Mesenchymal stem cell (in vitro differentiated cells and primary cell): ENCODE measurements at regions not wholly inside any gene's neighbourhood (a gene's known extent, or its start where the extent isn't known, plus 50 kb on each side); places are given as distances from the start of the nearest gene placed in this dataset.
A peak's percentile ranks its signal among the peaks of the same experiment; 100 is the strongest.

Source experiments
- DNase-seq: peaks from one replicate; pipeline ENCODE4 v3.0.0-alpha.2; 2013
- H2AFZ ChIP-seq: one replicate; pipeline ENCODE4 v1.6.1; 2013; ENCODE audit warnings: low read depth, mild to moderate bottlenecking, control low read depth, inconsistent platforms, low read length, moderate library complexity
- H2AK5ac ChIP-seq: 2 replicates; pipeline ENCODE4 v1.6.1; 2013; ENCODE audit warnings: low read length, moderate library complexity, mild to moderate bottlenecking, inconsistent platforms; ENCODE audit not compliant: severe bottlenecking
- H2BK120ac ChIP-seq: one replicate; pipeline ENCODE4 v1.6.1; 2013; ENCODE audit warnings: low read depth, mild to moderate bottlenecking, inconsistent platforms, low read length, moderate library complexity
- H2BK12ac ChIP-seq, 2 experiments: one replicate each; pipeline ENCODE4 v1.6.1; 2013; ENCODE audit warnings: inconsistent platforms in 2 of 2, low read length in 2 of 2, mild to moderate bottlenecking in 2 of 2, moderate library complexity in 2 of 2, control low read depth in 1 of 2
- H2BK15ac ChIP-seq: one replicate; pipeline ENCODE4 v1.6.1; 2013; ENCODE audit warnings: mild to moderate bottlenecking, low read depth, inconsistent platforms; ENCODE audit not compliant: poor library complexity, severe bottlenecking
- H2BK5ac ChIP-seq: 2 replicates; pipeline ENCODE4 v1.6.1; 2013; ENCODE audit warnings: low read depth, mild to moderate bottlenecking, low read length, control low read depth, inconsistent platforms; ENCODE audit not compliant: poor library complexity, severe bottlenecking
- H3K14ac ChIP-seq, 2 experiments: one replicate each; pipeline ENCODE4 v1.6.1; 2013; ENCODE audit warnings: inconsistent platforms in 2 of 2, low read length in 2 of 2, control low read depth in 1 of 2, mild to moderate bottlenecking in 1 of 2, moderate library complexity in 1 of 2
- H3K18ac ChIP-seq, 2 experiments: one replicate each; pipeline ENCODE4 v1.6.1; 2013; ENCODE audit warnings: inconsistent platforms in 2 of 2, low read length in 2 of 2, control low read depth in 1 of 2, low read depth in 1 of 2, mild to moderate bottlenecking in 1 of 2
- H3K23ac ChIP-seq, 2 experiments: one replicate each; pipeline ENCODE4 v1.6.1; 2013; ENCODE audit warnings: inconsistent platforms in 2 of 2, low read length in 2 of 2, mild to moderate bottlenecking in 2 of 2, moderate library complexity in 2 of 2, control low read depth in 1 of 2
- H3K27ac ChIP-seq: 2 replicates; pipeline ENCODE4 v1.5.1; 2013; ENCODE audit warnings: mild to moderate bottlenecking, moderate library complexity, low read length, control low read depth, inconsistent platforms; ENCODE audit not compliant: poor library complexity, severe bottlenecking
- H3K27me3 ChIP-seq, 2 experiments: 2 replicates each; pipeline versions ENCODE4 v1.6.1 to v1.7.0; 2013; ENCODE audit warnings: low read length in 2 of 2, mild to moderate bottlenecking in 2 of 2, moderate library complexity in 2 of 2, control low read depth in 1 of 2, inconsistent platforms in 1 of 2; ENCODE audit not compliant: control insufficient read depth in 1 of 2, insufficient read depth in 1 of 2
- H3K36me3 ChIP-seq, 2 experiments: 2 replicates each; pipeline versions ENCODE4 v1.6.1 to v1.7.0; 2013; ENCODE audit warnings: low read length in 2 of 2, control low read depth in 1 of 2, inconsistent platforms in 1 of 2, low read depth in 1 of 2, mild to moderate bottlenecking in 1 of 2; ENCODE audit not compliant: insufficient read depth in 2 of 2, control insufficient read depth in 1 of 2
- H3K4ac ChIP-seq, 2 experiments: one replicate each; pipeline ENCODE4 v1.6.1; 2013; ENCODE audit warnings: inconsistent platforms in 2 of 2, low read length in 2 of 2, mild to moderate bottlenecking in 2 of 2, moderate library complexity in 2 of 2, control low read depth in 1 of 2, low read depth in 1 of 2
- H3K4me1 ChIP-seq: 2 replicates; pipeline ENCODE4 v1.6.1; 2013; ENCODE audit warnings: low read depth, low read length, control low read depth; ENCODE audit not compliant: control insufficient read depth, insufficient read depth
- H3K4me2 ChIP-seq: 2 replicates; pipeline ENCODE4 v1.6.1; 2013; ENCODE audit warnings: low read length, mild to moderate bottlenecking, inconsistent platforms; ENCODE audit not compliant: poor library complexity, severe bottlenecking
- H3K4me3 ChIP-seq, 2 experiments: 2 replicates each; pipeline versions ENCODE4 v1.5.1 to v1.7.0; 2013; ENCODE audit warnings: low read length in 2 of 2, mild to moderate bottlenecking in 2 of 2, control low read depth in 1 of 2, low read depth in 1 of 2; ENCODE audit not compliant: insufficient read depth in 1 of 2
- H3K79me1 ChIP-seq: replicated peaks from 2 replicates; pipeline ENCODE4 v1.6.1; 2013; ENCODE audit warnings: mild to moderate bottlenecking, control low read depth, low read length, inconsistent platforms; ENCODE audit not compliant: poor library complexity, severe bottlenecking
- H3K9ac ChIP-seq: 2 replicates; pipeline ENCODE4 v1.7.0; 2013; ENCODE audit warnings: mild to moderate bottlenecking, low read length, moderate library complexity
- H3K9me3 ChIP-seq: 2 replicates; pipeline ENCODE4 v1.7.0; 2013; ENCODE audit warnings: mild to moderate bottlenecking, low read length; ENCODE audit not compliant: control insufficient read depth
- H4K8ac ChIP-seq: one replicate; pipeline ENCODE4 v1.6.1; 2013; ENCODE audit warnings: inconsistent platforms, mild to moderate bottlenecking, low read length, moderate library complexity
- H4K91ac ChIP-seq: one replicate; pipeline ENCODE4 v1.6.1; 2013; ENCODE audit warnings: mild to moderate bottlenecking, low read length, inconsistent platforms
- WGBS: methylation state at CpG from one replicate; pipeline ENCODE4 v1.1.7; 2013; ENCODE audit warnings: mixed read lengths; 5-methylcytosine and 5-hydroxymethylcytosine counted together

DNA sequence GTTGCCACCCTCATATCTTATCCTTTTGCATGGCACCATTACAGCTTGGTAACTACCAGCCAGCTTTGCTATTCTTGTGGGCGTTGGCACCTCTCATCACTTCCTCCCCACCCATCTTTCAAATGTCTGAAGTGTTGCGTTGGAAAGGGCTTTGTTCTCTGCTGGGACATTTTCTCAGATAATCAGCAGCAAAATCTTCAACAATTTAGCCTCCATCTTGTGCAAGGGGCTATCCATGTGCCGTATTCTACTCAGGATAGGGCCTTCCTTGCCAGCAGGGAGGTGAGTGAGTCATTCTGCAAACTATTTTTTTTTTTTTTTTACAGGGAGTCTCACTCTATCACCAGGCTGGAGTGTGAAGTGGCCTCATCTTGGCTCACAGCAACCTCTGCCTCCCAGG is 62.1 kb upstream of the NUDT12 start:
- Histone ChIP-seq H2AK5ac (no peak overlapping the region), H2BK5ac (no peak overlapping the region), H3K79me1 (no peaks in the 10 kb centered on the region), H3K14ac (no peak overlapping the region), H3K4me3 (peak overlapping the region in 1 of 2 experiments; percentile 12), H4K91ac (no peak overlapping the region), H3K4ac (peak overlapping the region in 1 of 2 experiments; percentile 40), H3K18ac (peak overlapping the region; percentile 28 to 37), H3K27ac (no peak overlapping the region), H3K36me3 (no peaks in the 10 kb centered on the region), H3K9me3 (no peaks in the 10 kb centered on the region), H3K27me3 (no peaks in the 10 kb centered on the region), H2BK12ac (no peak overlapping the region), H2AFZ (no peak overlapping the region), H3K9ac (no peak overlapping the region), H3K4me1 (no peaks in the 10 kb centered on the region), H4K8ac (no peak overlapping the region), H2BK15ac (no peak overlapping the region), H3K23ac (no peak overlapping the region), H2BK120ac (peak overlapping the region; percentile 39), H3K4me2 (no peak overlapping the region)
- WGBS, result 95% methylated on average over 2 of the region's 3 CpGs
- peak; percentile 39 for DNase-seq

DNA sequence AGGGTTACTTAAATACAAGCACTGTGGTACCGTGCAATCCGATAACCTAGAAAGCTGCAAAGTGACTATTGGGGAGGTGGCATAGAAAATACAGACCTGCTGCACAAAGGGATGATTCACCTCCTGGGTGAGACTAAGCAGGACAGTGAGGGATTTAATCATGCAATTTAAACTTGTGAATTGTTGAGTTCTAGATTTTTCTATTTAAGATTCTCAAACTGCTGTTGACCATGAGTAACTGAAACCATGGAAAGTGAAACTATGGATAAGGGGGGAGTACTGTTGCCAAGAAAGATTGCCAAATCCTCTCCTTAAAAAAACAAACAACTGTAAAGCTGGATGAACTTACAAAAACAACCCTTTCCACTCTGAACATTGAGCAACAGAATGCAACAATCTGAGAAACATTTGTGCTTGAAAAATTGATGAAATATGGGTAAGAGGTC is 61.5 kb upstream of the NUDT12 start:
- Histone ChIP-seq H3K4me1 (no peaks in the 10 kb centered on the region), H3K79me1 (no peaks in the 10 kb centered on the region), H2AFZ (no peak overlapping the region), H3K18ac (no peak overlapping the region), H3K27me3 (no peaks in the 10 kb centered on the region), H3K9ac (no peak overlapping the region), H3K4ac (no peak overlapping the region), H2BK120ac (no peak overlapping the region), H3K14ac (no peak overlapping the region), H3K27ac (peak overlapping the region; percentile 16), H3K9me3 (no peaks in the 10 kb centered on the region), H4K8ac (peak overlapping the region; percentile 40), H2AK5ac (no peak overlapping the region), H3K23ac (no peak overlapping the region), H2BK12ac (no peak overlapping the region), H3K4me3 (peak overlapping the region in 1 of 2 experiments; percentile 12), H4K91ac (no peak overlapping the region), H2BK15ac (no peak overlapping the region), H3K4me2 (no peak overlapping the region), H3K36me3 (no peaks in the 10 kb centered on the region), H2BK5ac (no peak overlapping the region)
- DNase-seq, result peak; percentile 88
- 94% methylated on average over 2 of the region's 2 CpGs for WGBS

DNA sequence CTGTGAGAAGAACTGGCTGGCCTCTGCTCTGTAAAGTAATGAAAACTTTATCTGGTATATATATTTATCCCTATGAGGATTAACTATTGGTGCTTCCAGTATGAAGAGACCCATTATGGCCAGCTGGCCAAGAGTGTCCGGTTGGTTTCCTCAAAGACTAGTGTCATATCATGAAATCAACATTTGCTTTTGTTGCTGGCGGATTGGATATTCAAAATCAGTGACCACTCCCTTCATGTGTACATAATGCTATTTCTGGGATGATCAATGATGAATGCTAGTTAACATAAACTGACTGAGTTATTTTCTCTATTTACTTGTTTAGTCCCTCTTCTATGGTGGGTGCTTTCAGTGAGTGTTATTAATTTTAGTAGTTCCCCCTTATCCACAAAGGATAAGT is 60.8 kb upstream of the NUDT12 start:
- H3K27ac ChIP-seq, result no peak overlapping the region
- no peak overlapping the region for H2BK15ac ChIP-seq
- no peak overlapping the region for H2AFZ ChIP-seq
- no peaks in the 10 kb centered on the region for H3K79me1 ChIP-seq
- H2AK5ac ChIP-seq, result no peak overlapping the region
- H2BK120ac ChIP-seq, result no peak overlapping the region
- H3K4me3 ChIP-seq, result no peak overlapping the region
- H3K4me1 ChIP-seq, result no peaks in the 10 kb centered on the region
- no peak overlapping the region for H3K4me2 ChIP-seq
- H3K9ac ChIP-seq, result no peak overlapping the region
- no peak overlapping the region for H2BK12ac ChIP-seq
- no peak overlapping the region for H4K91ac ChIP-seq
- no peaks in the 10 kb centered on the region for H3K36me3 ChIP-seq
- H3K23ac ChIP-seq, result no peak overlapping the region
- H3K14ac ChIP-seq, result no peak overlapping the region
- no peak for DNase-seq
- no peak overlapping the region for H2BK5ac ChIP-seq
- H3K27me3 ChIP-seq, result no peaks in the 10 kb centered on the region
- no peak overlapping the region for H3K4ac ChIP-seq
- no peak overlapping the region for H3K18ac ChIP-seq
- H3K9me3 ChIP-seq, result no peaks in the 10 kb centered on the region
- no peak overlapping the region for H4K8ac ChIP-seq
- WGBS, result 96% methylated on average over 2 of the region's 2 CpGs

GRCh38 chr5:103621548-103621930 is 59.0 kb upstream of the NUDT12 start:
- Histone ChIP-seq H4K8ac (no peak overlapping the region), H3K18ac (no peak overlapping the region)
- DNase-seq, result peak; percentile 4

More at GRCh38 chr5:103621548-103621930, 59.0 kb upstream of the NUDT12 start:
- no peak overlapping the region for H2BK15ac ChIP-seq
- 94% methylated on average over 1 of the region's 1 CpG for WGBS
- no peak overlapping the region for H3K4me3 ChIP-seq
- H3K9me3 ChIP-seq, result no peaks in the 10 kb centered on the region
- no peak overlapping the region for H3K23ac ChIP-seq
- peak overlapping the region; percentile 2 for H3K4me2 ChIP-seq
- no peak overlapping the region for H3K9ac ChIP-seq
- no peak overlapping the region for H4K91ac ChIP-seq
- H3K27me3 ChIP-seq, result no peaks in the 10 kb centered on the region
- no peak overlapping the region for H2AK5ac ChIP-seq
- H3K27ac ChIP-seq, result peak overlapping the region; percentile 89
- no peak overlapping the region for H2BK5ac ChIP-seq
- no peak overlapping the region for H3K4ac ChIP-seq
- no peak overlapping the region for H2BK120ac ChIP-seq
- no peaks in the 10 kb centered on the region for H3K79me1 ChIP-seq
- H3K14ac ChIP-seq, result no peak overlapping the region
- H3K4me1 ChIP-seq, result no peaks in the 10 kb centered on the region
- H2BK12ac ChIP-seq, result no peak overlapping the region
- H2AFZ ChIP-seq, result no peak overlapping the region
- H3K36me3 ChIP-seq, result no peaks in the 10 kb centered on the region
